WTC11 (cell line): ENCODE measurements at regions not wholly inside any gene's neighbourhood (a gene's known extent, or its start where the extent isn't known, plus 50 kb on each side); places are given as distances from the start of the nearest gene placed in this dataset.

ENCODE experiments used
- ARID4B ChIP-seq: sonication (generic); formaldehyde crosslinking; IDR thresholded peaks from 2 replicates; pipeline ENCODE4 v1.8.0; 2023; ENCODE audit warnings: missing genetic modification reagents, mild to moderate bottlenecking, borderline replicate concordance
- ATF1 ChIP-seq: sonication (generic); formaldehyde crosslinking; IDR thresholded peaks from 2 replicates; pipeline ENCODE4 v1.8.1; 2023; ENCODE audit warnings: mild to moderate bottlenecking, moderate library complexity, missing genetic modification reagents
- ATF3 ChIP-seq: sonication (generic); formaldehyde crosslinking; conservative IDR thresholded peaks from 2 replicates; pipeline ENCODE4 v1.8.1; 2022; ENCODE audit warnings: mild to moderate bottlenecking, missing genetic modification reagents
- CREM ChIP-seq: sonication (generic); formaldehyde crosslinking; IDR thresholded peaks from 2 replicates; pipeline ENCODE4 v1.8.1; 2022; ENCODE audit warnings: mild to moderate bottlenecking, missing genetic modification reagents, moderate library complexity
- ETV6 ChIP-seq: sonication (generic); formaldehyde crosslinking; IDR thresholded peaks from 2 replicates; pipeline ENCODE4 v1.8.1; 2022; ENCODE audit warnings: mild to moderate bottlenecking, missing genetic modification reagents
- MXD4 ChIP-seq: fragments of 250-450 bp; sonication (Bioruptor Pico); IDR thresholded peaks from 2 replicates; pipeline ENCODE4 v1.8.0; 2021; ENCODE audit warnings: mild to moderate bottlenecking, moderate library complexity, borderline replicate concordance
- NR3C1 ChIP-seq: sonication (generic); formaldehyde crosslinking; conservative IDR thresholded peaks from 2 replicates; pipeline ENCODE4 v1.8.1; 2023; ENCODE audit warnings: low read depth, mild to moderate bottlenecking, missing genetic modification reagents
- SMAD3 ChIP-seq: sonication (generic); formaldehyde crosslinking; IDR thresholded peaks from 2 replicates; pipeline ENCODE4 v1.8.0; 2022; ENCODE audit warnings: missing genetic modification reagents, mild to moderate bottlenecking, borderline replicate concordance
- SP1 ChIP-seq: sonication (generic); formaldehyde crosslinking; conservative IDR thresholded peaks from 2 replicates; pipeline ENCODE4 v1.8.1; 2022; ENCODE audit warnings: missing genetic modification reagents
- ZNF121 ChIP-seq: sonication (generic); formaldehyde crosslinking; IDR thresholded peaks from 2 replicates; pipeline ENCODE4 v1.8.0; 2023; ENCODE audit warnings: missing genetic modification reagents
- ZNF232 ChIP-seq: sonication (generic); formaldehyde crosslinking; IDR thresholded peaks from 2 replicates; pipeline ENCODE4 v1.8.0; 2022; ENCODE audit warnings: mild to moderate bottlenecking, missing genetic modification reagents
- TF ChIP-seq, protein P1 (sequence below): fragments of 200-600 bp; IDR thresholded peaks from 2 replicates; pipeline ENCODE4 v1.8.0; 2022; ENCODE audit warnings: antibody characterized with exemption
- TF ChIP-seq, protein P2 (sequence below): sonication (generic); formaldehyde crosslinking; IDR thresholded peaks from 2 replicates; pipeline ENCODE4 v1.8.0; 2022; ENCODE audit warnings: mild to moderate bottlenecking, missing genetic modification reagents

DNA sequence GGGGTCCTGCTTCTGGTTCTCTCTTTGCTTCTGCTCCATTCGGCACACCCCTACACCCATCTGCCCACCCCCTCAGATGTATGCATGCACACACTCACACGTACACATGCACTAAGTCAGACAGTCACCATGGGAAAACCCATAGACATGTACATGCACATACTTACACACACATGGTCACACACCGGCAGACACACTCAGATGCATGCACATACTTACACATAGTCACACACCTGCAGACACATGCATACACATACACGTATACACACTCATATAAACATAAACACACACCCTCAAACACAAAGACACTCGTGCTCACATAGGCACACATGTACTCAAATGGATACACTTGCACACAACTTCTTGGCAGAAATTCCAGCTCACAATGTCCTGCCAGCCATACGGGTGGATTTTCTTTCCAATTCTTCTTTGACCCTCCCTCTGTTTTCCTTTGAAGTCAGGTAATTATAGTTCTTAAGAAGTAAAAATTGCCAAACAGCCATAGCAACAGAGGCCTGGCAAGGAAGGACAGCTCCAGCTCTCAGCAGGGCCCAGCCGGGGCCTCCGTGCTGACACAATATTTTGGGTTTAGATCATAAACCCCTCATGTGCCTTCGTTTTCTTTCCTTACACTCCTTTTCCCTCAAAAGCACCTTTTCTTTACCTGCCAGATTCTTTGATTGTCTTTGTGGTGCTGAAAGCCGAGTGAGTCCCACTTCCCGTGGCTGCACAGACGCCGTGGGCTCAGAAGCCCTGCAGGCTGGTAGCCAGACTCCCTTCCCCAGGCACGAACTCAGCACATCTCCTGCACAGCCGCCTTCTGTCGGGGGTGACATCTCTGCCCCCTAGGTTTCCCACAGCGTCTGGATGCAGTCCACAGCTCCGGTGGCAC lies 195.7 kb downstream of the ARL4C start:
- TF ChIP-seq ZNF121 (CRISPR knock-in tag): no peak
- TF ChIP-seq ATF3 (CRISPR knock-in tag): no peak
- TF ChIP-seq ATF1 (CRISPR knock-in tag): no peak
- TF ChIP-seq, protein P1, sequence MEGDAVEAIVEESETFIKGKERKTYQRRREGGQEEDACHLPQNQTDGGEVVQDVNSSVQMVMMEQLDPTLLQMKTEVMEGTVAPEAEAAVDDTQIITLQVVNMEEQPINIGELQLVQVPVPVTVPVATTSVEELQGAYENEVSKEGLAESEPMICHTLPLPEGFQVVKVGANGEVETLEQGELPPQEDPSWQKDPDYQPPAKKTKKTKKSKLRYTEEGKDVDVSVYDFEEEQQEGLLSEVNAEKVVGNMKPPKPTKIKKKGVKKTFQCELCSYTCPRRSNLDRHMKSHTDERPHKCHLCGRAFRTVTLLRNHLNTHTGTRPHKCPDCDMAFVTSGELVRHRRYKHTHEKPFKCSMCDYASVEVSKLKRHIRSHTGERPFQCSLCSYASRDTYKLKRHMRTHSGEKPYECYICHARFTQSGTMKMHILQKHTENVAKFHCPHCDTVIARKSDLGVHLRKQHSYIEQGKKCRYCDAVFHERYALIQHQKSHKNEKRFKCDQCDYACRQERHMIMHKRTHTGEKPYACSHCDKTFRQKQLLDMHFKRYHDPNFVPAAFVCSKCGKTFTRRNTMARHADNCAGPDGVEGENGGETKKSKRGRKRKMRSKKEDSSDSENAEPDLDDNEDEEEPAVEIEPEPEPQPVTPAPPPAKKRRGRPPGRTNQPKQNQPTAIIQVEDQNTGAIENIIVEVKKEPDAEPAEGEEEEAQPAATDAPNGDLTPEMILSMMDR: no peak
- TF ChIP-seq, protein P2, sequence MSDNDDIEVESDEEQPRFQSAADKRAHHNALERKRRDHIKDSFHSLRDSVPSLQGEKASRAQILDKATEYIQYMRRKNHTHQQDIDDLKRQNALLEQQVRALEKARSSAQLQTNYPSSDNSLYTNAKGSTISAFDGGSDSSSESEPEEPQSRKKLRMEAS (CRISPR knock-in tag): no peak
- TF ChIP-seq ZNF232 (CRISPR knock-in tag): no peak
- TF ChIP-seq SP1: no peak
- no peak for TF ChIP-seq SMAD3
- no peak for TF ChIP-seq NR3C1
- TF ChIP-seq ARID4B: no peak
- TF ChIP-seq CREM (CRISPR knock-in tag): no peak
- TF ChIP-seq MXD4 (CRISPR knock-in tag): no peak
- no peak for TF ChIP-seq ETV6 (CRISPR knock-in tag)
